ENCODE measurements at regions not wholly inside any gene's neighbourhood (a gene's known extent, or its start where the extent isn't known, plus 50 kb on each side); places are given as distances from the start of the nearest gene placed in this dataset.

DNA sequence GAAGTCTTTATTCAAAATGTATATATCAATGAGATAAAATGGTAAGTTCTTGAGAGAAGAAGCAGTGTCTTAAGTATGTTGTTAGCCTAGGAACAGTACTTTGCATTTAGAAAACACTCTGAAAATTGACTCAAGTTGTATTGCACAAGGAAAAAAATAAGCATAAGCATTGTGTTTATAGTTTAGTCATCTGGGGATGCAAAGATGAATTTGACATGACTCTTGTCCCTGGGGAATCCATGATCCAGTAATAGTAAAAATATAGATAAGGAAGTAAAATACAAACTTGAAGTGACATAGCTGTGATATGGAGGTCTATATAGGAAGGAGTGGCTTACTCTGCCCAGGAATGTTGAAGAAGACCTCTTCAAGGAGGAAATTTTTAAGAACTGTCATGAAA, 185.0 kb upstream of the PTBP2 start:
- TF ChIP-seq, protein P1, sequence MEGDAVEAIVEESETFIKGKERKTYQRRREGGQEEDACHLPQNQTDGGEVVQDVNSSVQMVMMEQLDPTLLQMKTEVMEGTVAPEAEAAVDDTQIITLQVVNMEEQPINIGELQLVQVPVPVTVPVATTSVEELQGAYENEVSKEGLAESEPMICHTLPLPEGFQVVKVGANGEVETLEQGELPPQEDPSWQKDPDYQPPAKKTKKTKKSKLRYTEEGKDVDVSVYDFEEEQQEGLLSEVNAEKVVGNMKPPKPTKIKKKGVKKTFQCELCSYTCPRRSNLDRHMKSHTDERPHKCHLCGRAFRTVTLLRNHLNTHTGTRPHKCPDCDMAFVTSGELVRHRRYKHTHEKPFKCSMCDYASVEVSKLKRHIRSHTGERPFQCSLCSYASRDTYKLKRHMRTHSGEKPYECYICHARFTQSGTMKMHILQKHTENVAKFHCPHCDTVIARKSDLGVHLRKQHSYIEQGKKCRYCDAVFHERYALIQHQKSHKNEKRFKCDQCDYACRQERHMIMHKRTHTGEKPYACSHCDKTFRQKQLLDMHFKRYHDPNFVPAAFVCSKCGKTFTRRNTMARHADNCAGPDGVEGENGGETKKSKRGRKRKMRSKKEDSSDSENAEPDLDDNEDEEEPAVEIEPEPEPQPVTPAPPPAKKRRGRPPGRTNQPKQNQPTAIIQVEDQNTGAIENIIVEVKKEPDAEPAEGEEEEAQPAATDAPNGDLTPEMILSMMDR (IDR thresholded peaks at IDR 0.05): no peak
- TF ChIP-seq EP300 (IDR thresholded peaks at IDR 0.05; ENCODE audit: low read depth) (no peak), POLR2AphosphoS5 (IDR thresholded peaks at IDR 0.05) (no peak), POLR2A (IDR thresholded peaks at IDR 0.05) (no peak)
